Panc1 (cell line): ENCODE measurements at regions not wholly inside any gene's neighbourhood (a gene's known extent, or its start where the extent isn't known, plus 50 kb on each side); places are given as distances from the start of the nearest gene placed in this dataset.
"Not testable (repeated sequence)": the region's sequence is repeated elsewhere in the genome, so short reads cannot be mapped to it uniquely, and the experiment has no call there.

ENCODE experiments used
- POLR2AphosphoS5 ChIP-seq: IDR thresholded peaks from 2 replicates; pipeline ENCODE4 v1.6.1; 2012; ENCODE audit warnings: mild to moderate bottlenecking, low read depth, low read length, moderate library complexity
- SIN3A ChIP-seq: IDR thresholded peaks from 2 replicates; pipeline ENCODE4 v1.6.1; 2012; ENCODE audit warnings: low read depth, mild to moderate bottlenecking, low read length, moderate library complexity, borderline replicate concordance; ENCODE audit not compliant: insufficient read depth
- TF ChIP-seq, protein P1 (sequence below): fragments of 450-650 bp; IDR thresholded peaks from 2 replicates; pipeline ENCODE4 v1.5.1; 2017; ENCODE audit warnings: mild to moderate bottlenecking
- TF ChIP-seq, protein P2 (sequence below), 2 experiments: IDR thresholded peaks; 2 replicates each; pipeline ENCODE4 v1.6.1; 2011 to 2012; ENCODE audit warnings: low read depth in 2 of 2, control low read depth in 1 of 2, low read length in 1 of 2, mild to moderate bottlenecking in 1 of 2, moderate library complexity in 1 of 2; ENCODE audit not compliant: insufficient read depth in 1 of 2

- not testable (repeated sequence) for TF ChIP-seq POLR2AphosphoS5, SIN3A
- TF ChIP-seq, protein P1, sequence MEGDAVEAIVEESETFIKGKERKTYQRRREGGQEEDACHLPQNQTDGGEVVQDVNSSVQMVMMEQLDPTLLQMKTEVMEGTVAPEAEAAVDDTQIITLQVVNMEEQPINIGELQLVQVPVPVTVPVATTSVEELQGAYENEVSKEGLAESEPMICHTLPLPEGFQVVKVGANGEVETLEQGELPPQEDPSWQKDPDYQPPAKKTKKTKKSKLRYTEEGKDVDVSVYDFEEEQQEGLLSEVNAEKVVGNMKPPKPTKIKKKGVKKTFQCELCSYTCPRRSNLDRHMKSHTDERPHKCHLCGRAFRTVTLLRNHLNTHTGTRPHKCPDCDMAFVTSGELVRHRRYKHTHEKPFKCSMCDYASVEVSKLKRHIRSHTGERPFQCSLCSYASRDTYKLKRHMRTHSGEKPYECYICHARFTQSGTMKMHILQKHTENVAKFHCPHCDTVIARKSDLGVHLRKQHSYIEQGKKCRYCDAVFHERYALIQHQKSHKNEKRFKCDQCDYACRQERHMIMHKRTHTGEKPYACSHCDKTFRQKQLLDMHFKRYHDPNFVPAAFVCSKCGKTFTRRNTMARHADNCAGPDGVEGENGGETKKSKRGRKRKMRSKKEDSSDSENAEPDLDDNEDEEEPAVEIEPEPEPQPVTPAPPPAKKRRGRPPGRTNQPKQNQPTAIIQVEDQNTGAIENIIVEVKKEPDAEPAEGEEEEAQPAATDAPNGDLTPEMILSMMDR, result not testable (repeated sequence)
- TF ChIP-seq, protein P2, sequence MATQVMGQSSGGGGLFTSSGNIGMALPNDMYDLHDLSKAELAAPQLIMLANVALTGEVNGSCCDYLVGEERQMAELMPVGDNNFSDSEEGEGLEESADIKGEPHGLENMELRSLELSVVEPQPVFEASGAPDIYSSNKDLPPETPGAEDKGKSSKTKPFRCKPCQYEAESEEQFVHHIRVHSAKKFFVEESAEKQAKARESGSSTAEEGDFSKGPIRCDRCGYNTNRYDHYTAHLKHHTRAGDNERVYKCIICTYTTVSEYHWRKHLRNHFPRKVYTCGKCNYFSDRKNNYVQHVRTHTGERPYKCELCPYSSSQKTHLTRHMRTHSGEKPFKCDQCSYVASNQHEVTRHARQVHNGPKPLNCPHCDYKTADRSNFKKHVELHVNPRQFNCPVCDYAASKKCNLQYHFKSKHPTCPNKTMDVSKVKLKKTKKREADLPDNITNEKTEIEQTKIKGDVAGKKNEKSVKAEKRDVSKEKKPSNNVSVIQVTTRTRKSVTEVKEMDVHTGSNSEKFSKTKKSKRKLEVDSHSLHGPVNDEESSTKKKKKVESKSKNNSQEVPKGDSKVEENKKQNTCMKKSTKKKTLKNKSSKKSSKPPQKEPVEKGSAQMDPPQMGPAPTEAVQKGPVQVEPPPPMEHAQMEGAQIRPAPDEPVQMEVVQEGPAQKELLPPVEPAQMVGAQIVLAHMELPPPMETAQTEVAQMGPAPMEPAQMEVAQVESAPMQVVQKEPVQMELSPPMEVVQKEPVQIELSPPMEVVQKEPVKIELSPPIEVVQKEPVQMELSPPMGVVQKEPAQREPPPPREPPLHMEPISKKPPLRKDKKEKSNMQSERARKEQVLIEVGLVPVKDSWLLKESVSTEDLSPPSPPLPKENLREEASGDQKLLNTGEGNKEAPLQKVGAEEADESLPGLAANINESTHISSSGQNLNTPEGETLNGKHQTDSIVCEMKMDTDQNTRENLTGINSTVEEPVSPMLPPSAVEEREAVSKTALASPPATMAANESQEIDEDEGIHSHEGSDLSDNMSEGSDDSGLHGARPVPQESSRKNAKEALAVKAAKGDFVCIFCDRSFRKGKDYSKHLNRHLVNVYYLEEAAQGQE (IDR thresholded peaks at IDR 0.05; ENCODE audit: insufficient read depth in 1 of 2, low read depth in 2 of 2, low read length in 1 of 2), result not testable (repeated sequence)
Measured at GRCh38 chr12:131660401-131660800, 50.5 kb upstream of the SFSWAP start.
